G401 (cell line): ENCODE measurements at regions not wholly inside any gene's neighbourhood (a gene's known extent, or its start where the extent isn't known, plus 50 kb on each side); places are given as distances from the start of the nearest gene placed in this dataset.
"Not testable (repeated sequence)": the region's sequence is repeated elsewhere in the genome, so short reads cannot be mapped to it uniquely, and the experiment has no call there.

ENCODE experiments used
- DNase-seq: peaks from one replicate; pipeline ENCODE4 v3.0.0-alpha.2; 2015; ENCODE audit warnings: low spot score
- in situ Hi-C: cut with HindIII; loops from 2 replicates; pipeline ENCODE4 v1.10.0; 2016; ENCODE audit warnings: low sequenced_read_pairs, mixed read lengths

DNA sequence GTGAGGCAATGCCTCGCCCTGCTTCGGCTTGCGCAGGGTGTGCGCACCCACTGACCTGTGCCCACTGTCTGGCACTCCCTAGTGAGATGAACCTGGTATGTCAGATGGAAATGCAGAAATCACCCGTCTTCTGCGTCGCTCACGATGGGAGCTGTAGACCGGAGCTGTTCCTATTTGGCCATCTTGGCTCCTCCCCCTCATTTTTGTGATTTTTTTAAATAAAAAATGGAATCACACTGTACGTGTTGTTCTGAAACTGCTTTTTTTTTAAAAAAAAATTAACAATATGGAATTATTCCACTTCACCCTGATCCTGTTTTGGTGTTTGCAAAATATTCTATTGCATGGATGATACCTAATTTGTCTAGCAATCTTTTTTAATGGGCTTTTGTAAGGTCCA lies 131.1 kb downstream of the FZD1 start:
- DNase-seq, in situ Hi-C loops: not testable (repeated sequence)

DNA sequence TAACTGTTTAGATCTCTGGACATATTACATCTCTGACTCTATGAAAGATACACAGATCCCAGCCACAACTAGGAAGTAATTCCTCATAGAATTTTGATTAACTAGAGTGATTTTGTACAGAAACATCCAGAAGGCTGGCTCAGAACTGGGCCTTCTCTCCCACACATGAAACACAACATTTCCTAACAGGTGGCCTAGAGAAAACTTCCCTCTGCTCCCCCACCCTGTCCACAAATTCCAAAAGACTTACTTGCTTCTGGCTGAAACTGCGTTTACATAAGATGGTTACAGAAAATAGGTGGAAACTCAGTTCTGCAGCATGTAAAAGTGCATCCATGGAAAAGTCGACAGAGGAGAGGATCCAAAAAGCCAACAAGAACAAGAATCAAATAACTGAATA lies 132.9 kb downstream of the FZD1 start:
- in situ Hi-C loops = no loop called here
- no peak for DNase-seq

DNA sequence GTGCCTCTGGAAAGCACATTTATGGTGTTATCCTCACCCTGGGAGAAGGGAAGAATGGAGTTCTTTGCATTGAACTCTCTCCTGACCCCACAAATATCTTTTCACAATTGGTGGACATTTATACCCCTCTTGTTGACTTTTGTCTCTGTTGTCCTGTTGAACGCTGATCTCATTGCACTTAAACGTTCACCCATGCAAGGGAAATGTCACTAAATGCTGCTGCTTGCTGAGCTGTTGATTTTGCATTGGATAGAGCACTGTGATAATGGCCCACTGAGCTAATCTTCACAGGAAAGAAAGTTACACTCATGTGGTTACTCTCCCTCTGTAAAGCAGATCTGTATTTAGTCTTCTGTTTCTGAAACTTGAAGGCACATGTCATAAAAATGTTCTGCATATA lies 133.4 kb downstream of the FZD1 start:
- in situ Hi-C loops = no loop called here

DNA sequence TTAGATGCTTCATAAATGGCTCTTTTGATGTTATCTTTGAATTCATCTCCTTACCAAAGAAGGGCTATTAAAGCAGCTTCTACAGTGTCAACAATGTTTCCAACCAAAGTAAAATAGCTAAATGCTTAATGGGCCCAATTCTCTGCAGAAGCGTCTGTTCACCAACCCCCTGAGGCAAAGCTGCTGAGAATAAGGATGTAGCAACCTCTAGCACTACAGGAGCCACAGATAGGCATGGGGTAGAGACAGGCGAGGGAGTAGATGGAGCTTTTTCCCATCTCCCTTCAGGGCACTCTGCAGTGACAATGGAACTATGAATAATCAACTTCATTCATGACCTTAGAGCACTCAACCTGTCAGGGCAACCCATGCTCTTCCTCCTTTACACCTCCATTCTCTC lies 134.1 kb downstream of the FZD1 start:
- in situ Hi-C loops = no loop called here

More for the DNA sequence above, 133.4 kb downstream of the FZD1 start:
- DNase-seq = no peak

DNA sequence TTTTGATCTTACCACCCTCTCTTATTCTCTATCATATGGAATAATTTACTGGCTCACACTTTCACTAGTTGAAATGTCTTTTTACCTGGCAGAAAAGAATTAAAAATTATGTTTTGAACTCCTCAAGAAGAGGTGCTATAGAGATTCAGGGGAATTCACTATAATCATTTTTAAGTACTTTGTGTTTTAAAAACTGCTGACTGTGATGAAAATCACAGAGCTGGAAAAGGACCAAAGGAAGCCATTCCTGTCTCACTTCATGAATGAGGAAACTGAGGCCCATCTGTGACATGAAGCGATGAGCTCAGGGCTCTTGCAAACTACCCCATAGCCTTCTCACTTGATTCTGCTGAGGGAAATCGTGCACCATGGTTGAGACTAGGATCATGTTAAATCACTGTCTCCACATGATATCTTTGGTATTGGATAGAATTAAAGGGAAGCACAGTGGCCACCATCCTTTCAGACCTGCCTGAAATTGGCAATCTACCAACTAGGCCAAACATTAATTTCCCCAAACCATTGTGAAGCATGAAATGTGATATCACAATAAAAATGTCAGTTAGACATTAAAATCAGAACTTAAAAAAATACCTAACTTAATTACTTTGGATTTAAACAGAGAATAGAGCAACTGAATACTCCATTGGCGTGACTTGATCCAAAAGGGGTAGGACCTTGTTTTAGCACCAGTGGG lies 141.0 kb downstream of the FZD1 start:
- no peak for DNase-seq
- in situ Hi-C loops = no loop called here

More for the DNA sequence above, 134.1 kb downstream of the FZD1 start:
- DNase-seq = no peak

DNA sequence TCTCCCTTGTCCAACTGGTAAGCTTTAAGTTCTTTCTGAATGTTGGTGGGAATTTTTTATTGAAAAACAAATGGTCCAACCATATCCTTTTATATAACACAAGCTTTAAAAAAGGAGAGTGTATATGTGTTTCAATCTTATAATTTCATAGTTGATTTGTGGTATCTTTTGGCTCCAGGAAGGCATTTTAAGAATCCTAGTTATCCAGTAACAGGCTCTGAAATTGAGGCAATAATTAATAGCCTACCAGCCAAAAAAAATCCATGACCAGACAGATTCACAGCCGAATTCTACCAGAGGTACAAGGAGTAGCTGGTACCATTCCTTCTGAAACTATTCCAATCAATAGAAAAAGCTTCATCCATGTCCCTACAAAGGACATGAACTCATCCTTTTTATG lies 141.6 kb downstream of the FZD1 start:
- DNase-seq, in situ Hi-C loops: not testable (repeated sequence)

DNA sequence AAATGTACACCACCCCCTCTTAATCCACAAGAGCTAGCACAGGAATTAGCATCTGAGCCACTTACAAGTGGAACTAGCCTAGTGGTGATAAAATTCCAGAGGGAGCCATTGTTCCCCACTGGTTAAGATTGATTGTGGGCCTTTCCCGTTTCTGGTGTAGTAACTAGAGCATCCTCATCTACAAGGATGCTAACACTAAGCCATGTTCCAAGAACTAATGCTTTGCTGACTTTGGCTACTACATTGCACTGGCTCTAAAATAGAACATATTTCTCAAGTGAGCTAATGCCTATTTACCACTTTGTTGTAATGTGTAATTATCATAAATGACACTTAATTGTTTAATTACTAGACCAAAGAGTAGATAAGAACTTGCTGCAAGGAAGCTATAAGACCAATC lies 143.7 kb downstream of the FZD1 start:
- DNase-seq = no peak
- in situ Hi-C loops = no loop called here

DNA sequence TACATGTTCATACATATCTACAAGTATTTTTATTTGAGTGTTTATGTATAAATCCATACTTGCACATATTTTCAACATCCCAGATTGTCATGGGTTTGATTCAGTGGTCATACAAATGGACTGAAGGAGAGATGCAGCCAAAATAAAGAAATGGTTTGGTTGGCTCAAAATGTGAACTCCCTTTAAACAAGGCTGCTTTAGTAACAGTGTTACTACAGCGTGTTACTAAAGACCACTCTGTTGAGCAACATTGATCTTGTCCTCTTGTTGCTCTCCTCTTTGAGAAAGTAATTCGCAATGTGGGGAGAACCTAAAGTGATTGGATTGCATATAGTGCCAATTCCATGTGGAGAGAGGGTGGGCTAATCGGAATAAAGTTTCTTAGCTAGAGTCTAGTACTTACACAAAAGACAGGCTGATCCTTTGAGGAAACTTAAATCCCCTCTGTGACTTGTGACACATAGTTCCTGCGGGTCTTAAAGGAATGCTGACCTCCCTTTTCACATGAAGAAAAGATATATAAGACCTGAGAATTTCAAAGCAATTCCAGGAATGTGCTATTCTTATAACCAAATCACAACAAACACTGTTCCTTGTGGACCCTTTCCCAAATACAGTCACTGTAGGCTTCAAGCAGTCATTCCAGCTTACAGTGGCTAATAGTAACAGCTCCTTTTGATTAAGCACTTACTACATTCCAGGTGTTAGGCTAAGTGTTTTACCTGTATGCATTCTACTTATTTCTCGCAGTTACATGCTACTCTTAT lies 144.3 kb downstream of the FZD1 start:
- in situ Hi-C loops = no loop called here
- no peak for DNase-seq

DNA sequence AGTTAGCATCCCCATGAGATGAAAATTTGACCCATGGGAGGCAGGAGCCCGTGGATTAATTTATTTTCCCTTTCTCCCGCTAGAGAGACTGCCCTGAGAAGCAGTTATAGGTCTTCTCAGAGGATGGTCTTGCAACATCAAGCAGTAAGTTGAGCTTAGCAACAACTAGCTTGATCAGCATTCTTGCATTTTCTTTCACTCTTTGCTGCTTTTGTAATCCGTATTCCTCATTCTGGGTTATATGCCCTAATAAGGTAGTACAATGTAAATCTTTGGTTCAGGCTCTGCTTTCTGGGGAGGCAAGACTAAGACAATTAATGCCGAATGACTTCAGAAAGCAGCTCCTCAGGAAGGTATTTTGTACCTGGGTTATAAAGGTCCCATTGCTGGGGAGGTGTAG lies 146.8 kb downstream of the FZD1 start:
- no peak for DNase-seq

DNA sequence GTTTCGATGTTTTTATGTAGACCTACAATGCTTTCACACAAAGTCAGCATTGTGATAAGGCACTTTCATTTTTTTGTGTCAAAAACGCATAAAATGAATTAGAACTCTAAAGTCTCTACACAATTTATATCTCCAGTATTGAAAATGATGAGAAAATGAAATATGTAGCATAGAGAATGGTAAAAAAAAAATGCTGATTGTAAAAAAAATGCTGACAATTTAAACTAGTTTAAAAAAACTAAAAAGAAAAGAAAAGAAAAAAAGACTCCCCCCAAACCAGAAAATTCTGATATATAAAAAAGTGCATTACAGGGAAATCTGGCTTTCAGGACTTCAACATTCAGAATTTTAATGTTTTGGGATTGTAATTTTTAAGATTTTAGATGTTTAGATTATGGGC lies 148.1 kb downstream of the FZD1 start:
- in situ Hi-C loops = no loop called here

More for the DNA sequence above, 146.8 kb downstream of the FZD1 start:
- in situ Hi-C loops = no loop called here

DNA sequence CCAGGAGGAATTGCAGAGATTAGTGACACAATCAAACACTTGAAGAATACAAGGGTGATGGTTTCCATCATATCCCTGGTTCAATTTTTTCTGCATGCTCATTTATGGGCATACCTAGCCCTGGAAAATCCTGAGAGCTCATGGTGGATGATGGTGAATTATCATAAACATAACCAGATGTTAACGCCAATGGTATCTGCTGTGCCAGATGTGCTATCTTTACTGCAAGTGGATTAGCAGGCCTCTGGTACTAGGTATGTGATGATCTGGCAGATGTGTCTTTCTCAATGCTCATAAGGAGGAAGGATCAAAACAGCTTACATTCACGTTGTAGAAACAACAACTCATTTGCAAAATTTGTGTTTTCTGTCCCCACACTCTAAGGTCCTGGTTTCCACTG lies 150.5 kb downstream of the FZD1 start:
- in situ Hi-C loops = no loop called here
- DNase-seq = no peak

More for the DNA sequence above, 148.1 kb downstream of the FZD1 start:
- no peak for DNase-seq

DNA sequence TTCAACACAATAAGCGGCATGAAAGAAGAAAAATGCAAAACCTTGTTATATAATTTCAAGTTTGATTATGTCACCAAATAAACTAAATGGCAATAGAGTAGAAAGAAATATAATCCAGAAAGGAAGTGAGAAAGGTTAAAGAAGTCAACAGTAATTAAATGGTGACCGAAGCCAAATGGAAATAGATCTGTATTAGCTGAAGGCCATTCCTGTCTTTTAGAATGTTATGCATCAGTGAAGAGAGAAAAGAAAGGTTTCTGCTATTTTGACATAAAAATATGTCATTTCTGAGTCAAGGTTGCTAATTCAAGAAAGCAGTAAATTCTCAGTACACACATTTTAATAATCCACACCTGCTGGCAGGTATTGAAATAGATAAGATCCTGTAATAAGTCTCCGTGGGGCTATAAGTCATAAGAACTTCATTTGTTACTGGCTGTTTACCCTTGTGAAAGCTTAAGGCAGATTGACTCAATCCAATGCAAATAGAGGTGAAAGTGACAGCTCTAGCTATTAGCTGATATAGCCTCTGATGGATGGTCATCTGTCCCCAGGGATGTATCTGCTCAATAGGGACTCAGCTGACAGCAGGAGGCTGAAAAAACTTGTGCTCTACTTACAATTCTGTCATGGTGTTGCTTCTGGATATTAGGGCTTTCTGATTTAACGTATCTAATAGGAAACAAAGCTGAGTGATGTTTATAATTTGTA lies 152.1 kb downstream of the FZD1 start:
- DNase-seq = no peak
- in situ Hi-C loops = no loop called here

DNA sequence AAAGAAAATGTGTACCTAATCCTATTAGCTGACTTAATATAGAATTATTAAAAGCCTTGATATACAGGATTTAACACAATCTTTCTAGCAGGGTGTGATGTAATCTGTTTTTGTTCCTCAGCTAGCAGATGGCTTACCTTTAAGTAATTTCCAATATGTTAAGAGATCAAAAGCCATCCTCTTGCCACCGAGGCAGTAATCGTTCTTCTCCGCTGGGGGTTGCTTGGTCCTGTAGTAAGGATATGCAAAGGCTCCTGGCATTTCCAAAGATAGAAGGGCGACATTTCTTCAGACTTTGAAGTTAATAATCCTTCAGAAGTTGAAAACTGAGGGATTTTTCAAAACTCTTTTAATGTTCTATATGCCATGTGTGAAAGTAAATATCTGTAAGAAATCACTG lies 156.4 kb downstream of the FZD1 start:
- DNase-seq = no peak
- in situ Hi-C loops = no loop called here

DNA sequence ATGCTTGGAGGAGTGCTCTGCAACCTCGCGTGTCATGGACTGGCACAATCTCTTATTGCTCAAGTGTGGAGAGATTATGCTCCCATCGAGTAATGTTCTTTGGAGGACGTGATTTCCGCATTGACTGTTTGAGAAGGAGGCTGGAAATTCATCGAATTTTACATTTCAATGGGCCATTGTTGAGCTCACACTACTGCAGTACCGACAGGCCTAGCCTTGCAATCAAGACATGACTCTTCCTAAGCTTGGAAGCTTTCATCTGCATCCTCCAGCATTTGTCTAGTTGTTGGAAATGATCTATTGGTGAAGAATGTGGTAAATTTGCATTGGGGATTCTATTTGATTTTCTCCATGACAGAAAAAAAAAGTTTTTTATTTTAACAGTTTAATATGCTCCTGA lies 156.8 kb downstream of the FZD1 start:
- in situ Hi-C loops = no loop called here
- DNase-seq = no peak

DNA sequence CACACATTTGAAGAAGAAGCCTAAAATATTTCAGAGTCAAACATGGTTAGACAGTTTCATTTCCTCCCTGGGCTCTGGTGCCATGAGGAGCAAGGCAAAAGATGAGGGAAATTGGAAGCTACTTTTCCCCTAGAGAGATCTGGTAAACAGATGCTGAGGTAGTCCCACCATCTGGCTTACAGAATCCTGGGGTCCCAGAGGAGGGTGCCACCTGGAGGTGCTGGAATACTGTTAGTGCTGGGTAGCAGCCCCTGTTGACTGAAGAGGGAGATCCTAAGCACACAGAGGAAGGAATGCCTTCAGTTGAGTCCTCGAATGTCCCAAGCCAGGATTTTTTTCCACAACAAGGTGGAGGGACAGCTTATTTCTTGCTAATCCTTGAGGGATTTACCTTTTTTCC lies 160.1 kb downstream of the FZD1 start:
- in situ Hi-C loops = no loop called here
- peak; percentile 6 for DNase-seq

DNA sequence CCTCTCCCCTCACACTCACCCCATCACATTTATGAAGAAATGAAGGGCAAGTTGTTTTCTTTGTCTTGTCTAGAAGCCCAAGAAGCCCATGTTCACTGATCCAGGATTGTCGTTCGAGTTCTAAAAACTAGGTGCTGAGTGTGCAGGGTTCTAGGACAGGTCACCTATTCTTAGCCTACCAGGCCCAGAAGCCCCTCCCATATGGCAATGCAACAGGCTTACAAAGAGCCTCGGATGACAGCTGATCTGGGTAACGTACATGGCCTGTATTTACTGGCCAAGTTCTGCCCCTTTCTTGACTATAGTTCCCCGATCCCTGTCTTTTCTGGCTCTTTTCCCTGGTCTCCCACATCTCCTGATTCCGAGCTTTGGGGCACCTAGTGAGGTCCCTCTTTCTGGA lies 160.9 kb downstream of the FZD1 start:
- in situ Hi-C loops = no loop called here
- DNase-seq = no peak

DNA sequence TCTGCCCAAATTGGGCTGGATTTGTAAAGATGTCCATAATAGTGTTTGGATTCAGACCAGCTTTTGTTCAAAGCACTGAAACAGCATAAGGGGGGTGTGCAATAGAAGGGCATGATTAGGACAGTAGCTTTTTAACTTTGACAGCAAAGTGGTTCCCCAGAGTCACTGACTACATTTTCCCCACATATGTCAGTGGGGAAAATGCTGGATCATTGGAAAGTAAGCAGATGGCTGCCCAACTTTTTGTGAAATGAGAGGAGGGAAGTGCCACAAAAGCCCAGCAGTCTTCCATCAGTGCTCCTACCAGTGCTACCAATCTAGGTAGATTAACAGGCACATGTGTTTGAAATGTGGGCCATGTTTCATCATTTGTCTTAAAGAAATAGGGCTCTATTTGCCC lies 162.8 kb downstream of the FZD1 start:
- in situ Hi-C loops = no loop called here
- DNase-seq = no peak

DNA sequence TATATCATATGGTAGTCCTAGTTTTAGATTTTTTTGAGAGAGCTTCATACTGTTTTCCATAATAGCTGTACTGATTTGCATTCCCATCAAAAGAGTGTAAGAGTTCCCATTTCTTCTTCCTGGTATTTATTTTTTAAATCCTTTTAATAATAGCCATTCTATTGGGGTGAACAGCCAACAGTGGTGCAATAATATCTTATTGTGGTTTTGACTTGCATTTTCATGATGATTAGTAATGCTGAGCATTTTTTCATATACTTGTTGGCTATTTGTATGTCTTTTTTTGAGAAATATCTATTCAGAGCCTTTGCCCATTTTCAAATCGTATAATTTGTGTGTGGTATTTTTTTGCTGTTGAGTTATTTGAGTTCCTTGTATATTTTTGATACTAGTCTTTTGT lies 167.4 kb downstream of the FZD1 start:
- in situ Hi-C loops = no loop called here
- no peak for DNase-seq

DNA sequence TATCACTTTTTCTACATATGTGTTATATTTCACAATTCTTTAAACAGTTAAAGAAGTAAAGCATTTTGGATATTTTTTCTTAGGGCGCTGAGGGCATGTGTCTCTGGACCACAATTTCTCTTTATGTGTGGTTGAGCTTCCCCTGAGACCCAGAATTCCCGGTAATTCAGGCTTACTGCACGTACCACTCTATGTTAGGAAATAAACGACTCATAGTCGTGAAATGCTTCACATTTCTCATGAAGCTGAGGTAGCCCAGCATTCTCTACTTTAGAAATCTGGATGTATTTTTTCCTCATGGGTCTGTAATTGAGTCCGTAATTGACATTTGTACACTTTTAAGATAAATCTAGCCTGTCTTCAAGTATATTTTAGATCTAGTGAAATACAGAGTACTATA lies 170.6 kb downstream of the FZD1 start:
- in situ Hi-C loops = no loop called here
- no peak for DNase-seq

DNA sequence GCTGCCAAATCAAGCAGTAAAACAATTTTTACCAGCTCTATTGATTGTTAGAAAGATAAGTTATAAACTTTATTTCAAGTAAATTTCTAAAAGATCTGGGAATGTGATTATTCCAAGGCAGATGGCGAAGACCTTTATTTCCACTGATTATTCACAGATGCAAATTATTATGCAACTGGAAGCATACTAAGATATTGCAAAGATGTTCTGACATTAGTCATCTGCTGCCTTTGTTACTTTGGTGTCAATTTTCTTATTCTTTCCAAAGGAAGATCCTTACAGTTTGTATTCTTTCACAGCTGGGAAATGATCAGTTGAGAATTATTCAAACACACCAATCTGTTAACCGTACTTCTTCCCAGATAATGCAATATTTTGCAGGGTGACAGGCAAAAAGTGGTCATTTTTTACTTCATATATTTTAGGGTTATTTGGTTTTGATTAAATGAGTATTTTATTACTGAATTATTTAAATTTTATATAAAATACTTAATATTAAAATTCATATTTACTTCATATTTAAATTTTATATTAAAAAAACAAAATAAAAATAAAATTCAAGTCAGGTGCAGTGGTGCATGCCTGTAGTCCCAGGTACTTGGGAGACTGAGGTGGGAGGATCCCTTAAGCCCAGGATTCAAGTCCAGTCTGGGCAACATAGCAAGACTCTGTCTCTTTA lies 171.3 kb downstream of the FZD1 start:
- DNase-seq = no peak
- in situ Hi-C loops = no loop called here
